Renal pelvis (tissue), 1 donor: ENCODE measurements at regions not wholly inside any gene's neighbourhood (a gene's known extent, or its start where the extent isn't known, plus 50 kb on each side); places are given as distances from the start of the nearest gene placed in this dataset.
"Not testable (repeated sequence)": the region's sequence is repeated elsewhere in the genome, so short reads cannot be mapped to it uniquely, and the experiment has no call there.

ENCODE experiments used
- DNase-seq: peaks from one replicate; pipeline ENCODE4 v3.0.0-alpha.2; 2013

DNA sequence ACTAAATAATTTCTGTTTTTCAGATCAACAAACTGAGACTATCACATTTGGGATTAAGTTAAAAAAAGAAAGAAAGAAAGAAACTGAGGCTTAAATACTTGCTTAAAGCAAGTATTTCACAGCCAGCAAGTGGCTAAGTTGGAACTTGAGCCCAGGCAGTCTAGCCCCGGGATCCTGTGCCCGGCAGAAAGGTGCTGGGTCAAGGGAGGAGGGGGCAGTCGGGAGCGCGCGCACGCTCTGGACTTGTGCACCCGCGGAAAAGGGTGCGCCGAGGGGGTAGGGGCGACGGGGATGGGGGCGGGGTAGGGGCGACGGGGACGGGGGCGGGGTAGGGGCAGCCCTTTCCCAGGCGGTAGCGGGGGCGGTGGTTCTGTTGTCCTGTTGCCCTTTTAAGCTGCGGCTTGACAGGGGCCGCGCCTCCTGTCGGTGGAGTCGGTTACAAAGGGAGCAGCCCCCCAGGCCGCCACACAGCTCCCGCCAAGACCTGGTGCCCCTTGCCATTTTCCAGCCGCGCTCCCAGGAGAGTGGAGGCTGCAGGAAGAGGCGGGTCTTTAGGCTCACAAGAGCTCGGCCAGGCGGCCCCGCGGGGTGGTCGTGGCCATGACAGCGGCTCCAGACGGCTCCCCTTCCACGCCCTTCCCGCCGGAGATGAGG is 60.6 kb downstream of the GOLGA8T start:
- DNase-seq = peak; percentile 46

DNA sequence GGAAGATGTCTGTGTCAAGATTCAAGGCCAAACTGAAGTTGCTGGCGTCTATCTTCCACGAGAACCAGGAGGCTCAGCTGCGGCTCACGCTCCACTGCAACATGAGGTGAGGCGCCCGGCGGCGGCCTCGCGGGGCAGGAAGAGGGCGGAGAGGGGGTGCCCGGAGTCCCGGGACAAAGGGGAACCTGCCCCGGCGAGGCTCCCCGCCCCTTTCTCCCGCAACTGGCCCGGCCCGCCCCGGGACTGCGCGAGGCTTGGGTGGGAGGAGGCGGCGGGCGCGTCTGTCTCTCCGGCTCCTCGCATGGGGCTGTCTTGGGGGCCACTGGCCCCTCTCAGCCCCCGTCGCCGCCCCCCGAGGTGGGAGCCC is 61.1 kb downstream of the GOLGA8T start:
- peak; percentile 27 for DNase-seq

DNA sequence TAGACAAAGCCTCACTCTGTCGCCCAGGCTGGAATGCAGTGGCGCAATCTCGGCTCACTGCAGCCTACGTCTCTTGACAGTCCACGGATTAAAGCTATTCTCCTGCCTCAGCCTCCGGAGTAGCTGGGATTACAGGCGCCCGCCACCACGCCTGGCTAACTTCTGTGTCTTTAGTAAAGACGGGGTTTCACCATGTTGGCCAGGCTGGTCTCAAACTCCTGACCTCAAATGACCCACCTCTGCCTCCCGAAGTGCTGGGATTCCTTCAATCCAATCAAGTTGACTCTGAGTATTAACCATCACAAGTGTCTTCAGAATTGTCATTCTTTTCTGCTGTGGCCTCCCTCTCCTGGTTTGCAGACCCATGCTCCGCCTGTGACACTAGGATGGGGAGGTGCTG is 61.9 kb downstream of the GOLGA8T start:
- not testable (repeated sequence) for DNase-seq

DNA sequence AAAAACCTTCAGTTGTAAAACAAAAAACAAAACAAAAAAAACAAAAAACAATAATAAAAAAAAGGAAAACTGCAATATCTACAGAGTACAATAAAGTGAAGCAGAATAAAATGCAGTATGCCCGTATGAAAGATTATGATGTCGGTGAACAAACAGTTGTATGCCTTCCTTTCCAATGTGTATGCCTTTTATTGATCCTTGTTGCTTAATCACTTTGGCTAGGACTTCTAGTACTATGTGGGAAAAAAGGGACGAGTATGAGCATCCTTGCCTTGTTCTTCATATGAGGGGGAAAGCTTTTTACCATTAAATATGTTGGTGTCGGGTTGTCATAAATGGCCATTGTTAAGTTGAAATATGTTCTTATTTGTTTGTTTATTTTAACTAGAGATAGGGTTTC is 66.7 kb downstream of the GOLGA8T start:
- DNase-seq = not testable (repeated sequence)

DNA sequence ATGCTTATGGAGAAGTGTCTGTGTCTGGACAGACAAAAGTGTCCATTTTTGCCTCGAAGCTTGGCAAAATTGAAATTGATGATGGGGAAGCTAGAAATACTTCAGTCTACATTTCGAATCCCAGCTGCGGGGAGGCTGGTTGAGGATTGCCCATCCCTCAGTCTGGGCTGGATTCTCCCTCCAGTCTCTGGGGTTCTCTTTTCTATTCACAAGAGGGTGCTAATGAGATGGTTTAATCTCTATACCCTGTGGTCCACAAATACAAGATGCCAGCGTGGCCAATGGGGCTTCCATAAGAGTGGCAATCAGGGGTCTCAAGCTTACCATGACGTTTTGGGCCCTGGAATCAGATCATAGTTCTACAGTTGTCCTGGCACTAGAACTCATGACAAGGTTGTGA is 78.9 kb downstream of the GOLGA8T start:
- not testable (repeated sequence) for DNase-seq

DNA sequence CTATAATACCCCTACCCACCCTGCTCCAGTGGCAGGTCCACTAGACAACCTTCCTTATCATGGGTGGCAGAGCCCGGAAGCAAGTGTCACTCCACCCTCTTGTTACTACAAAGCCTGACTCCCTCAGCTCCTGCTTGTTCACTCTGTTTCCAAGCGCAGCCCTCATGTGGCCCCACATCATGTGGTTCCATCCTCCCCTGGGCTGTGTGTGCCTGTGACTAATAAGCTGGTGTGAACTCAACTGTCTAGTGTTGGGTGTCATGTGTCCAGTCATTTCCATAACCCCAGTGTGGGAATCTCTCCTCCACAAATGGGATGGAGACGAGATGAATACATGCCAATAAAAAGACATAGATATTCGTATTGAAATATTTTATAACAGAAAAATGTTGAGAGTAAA is 87.0 kb downstream of the GOLGA8T start:
- DNase-seq = not testable (repeated sequence)

DNA sequence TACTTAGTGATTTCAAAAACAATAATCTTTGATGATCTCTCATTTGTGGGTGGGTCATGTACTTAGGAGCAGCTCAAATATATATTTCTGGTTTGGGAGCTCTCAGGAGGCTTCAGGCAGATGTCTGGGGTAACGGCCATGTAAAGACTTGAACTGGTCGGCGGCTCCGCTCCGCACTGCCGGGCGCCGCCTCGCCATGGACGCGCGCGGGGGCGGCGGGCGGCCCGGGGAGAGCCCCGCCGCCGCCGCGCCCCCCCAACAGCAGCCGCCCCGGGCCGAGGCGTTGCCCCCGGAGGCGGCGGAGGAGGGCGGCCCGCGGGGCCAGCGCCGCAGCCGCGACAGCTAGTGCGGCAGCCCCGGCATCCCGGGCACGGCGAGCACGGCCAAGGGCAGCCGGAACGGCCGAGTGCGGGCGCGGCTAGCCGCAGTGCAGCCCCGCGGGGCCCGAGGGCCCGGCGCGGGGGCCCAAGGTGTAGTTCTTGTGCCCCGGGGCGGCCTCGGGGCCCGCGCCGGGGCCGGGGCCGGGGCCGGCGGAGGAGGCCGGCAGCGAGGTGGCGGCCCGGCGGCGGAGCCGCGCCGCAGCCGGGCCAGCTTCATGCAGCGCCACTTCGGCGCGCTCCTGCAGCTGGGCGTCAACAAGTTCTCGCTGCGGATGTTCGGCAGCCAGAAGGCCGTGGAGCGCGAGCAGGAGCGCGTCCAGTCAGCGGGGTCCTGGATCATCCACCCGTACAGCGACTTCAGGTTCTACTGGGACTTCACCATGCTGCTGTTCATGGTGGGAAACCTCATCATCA is 88.1 kb downstream of the GOLGA8T start:
- DNase-seq = not testable (repeated sequence)

DNA sequence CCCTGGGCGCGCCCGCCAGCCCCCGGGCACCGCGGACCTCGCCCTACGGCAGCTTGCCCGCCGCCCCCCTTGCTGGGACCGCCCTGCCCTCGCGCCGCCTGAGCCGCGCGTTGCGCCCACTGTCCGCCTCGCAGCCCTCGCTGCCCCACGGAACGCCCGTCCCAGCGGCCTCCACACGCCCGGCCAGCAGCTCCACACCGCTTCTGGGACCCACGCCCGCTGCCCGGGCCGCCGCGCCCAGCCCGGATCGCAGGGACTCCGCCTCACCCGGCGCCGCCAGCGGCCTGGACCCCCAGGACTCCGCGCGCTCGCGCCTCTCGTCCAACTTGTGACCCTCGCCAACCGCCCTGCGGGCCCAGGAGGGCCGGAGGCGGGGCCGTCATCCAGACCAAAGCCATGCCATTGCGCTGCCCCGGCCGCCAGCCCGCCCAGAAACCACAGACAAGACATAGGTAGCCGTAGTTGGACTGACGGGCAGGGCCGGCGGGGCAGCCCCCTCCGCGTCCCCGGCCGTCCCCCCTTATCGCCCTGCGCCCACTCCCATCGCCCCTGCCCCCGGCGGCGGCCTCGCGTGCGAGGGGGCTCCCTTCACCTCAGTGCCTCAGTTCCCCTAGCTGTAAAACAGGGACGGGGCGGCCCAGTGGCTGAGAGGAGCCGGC is 90.5 kb downstream of the GOLGA8T start:
- not testable (repeated sequence) for DNase-seq

DNA sequence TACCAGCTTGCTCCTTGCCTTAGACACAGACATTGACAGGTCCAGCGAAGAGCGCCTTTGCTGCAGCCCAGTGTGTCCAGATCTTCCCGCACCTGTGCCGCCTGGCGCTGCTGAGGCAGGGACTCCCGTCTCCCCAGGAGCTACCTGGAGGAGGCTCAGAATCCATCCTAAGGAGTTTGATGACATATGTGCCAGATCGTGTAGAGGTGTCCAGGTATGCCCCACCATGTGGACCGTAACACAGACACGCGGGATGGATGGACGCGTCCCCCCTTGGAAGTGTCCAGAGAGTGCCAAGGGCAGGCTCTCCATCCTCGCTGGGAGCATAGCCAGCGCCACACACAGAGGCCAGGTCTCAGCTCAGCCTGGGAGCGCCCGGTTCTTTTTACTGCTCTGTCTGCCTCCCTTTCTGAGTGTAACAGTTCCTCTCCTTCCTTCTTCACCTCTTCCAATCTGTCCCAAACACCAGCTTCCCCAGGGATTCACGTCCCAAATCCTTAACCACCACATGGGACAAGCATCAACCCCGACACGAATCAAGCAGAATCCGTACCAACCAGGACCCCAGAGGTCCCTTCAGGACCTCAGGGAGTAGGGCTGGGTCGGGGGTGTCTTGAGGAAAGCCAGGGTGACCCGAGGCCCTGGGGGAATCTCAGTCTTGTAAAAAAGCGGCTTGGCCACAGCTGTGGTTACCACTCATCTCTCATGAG is 126.7 kb downstream of the GOLGA8T start:
- DNase-seq = not testable (repeated sequence)

DNA sequence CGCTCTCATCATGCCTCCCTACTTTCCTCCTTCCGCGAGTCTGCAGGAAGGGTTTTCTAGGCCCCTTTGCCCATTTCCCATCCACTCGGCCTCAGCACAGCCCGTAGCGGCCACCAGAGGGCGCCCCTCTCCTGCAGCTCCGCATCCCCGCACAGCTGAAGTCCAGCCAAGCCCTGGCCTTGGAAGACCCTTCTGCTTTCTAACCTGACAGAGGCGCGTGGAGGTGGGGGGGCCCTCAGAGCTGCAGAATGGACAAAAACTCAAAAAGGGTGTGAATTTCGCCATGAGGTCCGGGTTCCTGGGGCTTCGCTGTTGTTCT is 127.2 kb downstream of the GOLGA8T start:
- DNase-seq = not testable (repeated sequence)

DNA sequence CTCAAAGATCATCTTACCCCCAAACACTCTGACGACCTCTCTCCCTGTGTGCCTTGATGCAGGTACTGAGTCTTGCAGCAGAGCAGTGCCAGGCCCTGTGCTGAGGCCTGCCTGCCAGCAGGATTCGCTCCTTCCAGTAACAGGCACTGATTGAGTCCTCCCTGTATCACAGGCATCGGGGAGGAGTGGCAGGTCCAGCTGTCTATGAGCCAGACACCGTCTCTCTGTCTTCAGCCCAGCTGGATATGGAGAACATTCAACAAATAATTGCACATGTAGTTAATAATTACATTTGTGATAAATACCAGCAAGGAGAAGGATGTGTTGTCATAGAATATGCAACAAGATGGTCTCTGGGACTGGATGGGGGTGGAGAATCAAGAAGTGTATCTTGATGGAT is 129.1 kb downstream of the GOLGA8T start:
- DNase-seq = not testable (repeated sequence)

DNA sequence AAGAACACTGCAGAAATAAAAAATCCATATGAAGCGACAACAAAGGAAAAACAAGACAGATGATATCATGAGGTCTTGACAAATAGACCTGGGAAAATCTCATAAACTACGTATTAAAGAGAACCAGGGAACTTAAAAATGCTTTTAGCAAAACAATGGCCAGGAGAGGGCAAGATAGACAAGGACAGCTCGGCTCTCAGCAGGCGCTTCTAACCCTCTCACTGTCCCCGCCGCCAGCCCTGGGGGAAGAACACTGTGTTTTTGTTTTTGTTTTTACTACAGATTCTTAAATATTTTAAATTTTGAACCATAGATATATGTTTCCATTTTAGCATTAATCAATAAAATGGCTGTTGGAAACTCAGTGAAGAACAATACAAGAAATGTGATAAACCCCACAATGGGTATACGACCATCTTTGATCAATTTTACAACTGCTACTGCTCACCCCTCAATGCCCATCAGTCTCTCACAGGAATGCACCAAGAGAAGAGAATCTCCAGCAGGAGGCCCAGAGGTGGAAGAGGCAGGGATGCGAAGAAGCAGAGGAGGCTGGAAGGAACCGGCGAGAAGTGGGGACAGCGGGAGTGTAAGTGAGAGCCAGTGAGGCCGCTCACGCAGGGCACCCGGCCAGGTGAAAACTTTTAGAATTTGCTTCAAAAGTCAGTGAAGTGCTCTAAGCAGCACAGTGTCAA is 98.0 kb downstream of the CHRFAM7A start:
- not testable (repeated sequence) for DNase-seq

DNA sequence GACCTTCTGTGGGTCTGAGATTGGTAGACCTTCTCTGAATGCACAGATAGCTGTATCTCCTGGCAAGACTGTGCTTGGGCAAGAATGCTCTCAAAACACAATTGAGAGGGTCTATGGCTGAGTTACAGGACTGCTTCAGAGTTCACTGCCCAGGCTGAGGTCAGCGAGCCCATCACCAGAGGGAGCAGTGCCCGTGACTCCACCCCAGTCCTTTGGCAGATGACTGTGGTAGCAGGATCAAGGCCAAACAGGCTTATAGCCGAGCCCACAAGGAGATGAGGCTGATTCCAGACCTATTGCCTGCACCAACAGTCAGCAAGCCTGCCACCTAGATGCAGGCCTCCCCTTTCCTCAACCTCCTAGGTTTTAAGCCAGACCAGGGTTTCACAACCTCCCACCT is 89.4 kb downstream of the CHRFAM7A start:
- DNase-seq = not testable (repeated sequence)
